AG10803 (cell line): ENCODE measurements at regions not wholly inside any gene's neighbourhood (a gene's known extent, or its start where the extent isn't known, plus 50 kb on each side); places are given as distances from the start of the nearest gene placed in this dataset.
"Not testable (repeated sequence)": the region's sequence is repeated elsewhere in the genome, so short reads cannot be mapped to it uniquely, and the experiment has no call there.

Experiments used
- DNase-seq: peaks from one replicate; pipeline ENCODE4 v3.0.0; 2010; ENCODE audit warnings: low read depth
- H3K4me3 ChIP-seq: 2 replicates; pipeline ENCODE4 v1.5.1; 2011; ENCODE audit warnings: mild to moderate bottlenecking, low read length, control low read depth
- TF ChIP-seq, protein P1 (sequence below): conservative IDR thresholded peaks from 2 replicates; pipeline ENCODE4 v1.5.1; 2011; ENCODE audit warnings: mild to moderate bottlenecking, low read length, control low read depth, inconsistent platforms

DNA sequence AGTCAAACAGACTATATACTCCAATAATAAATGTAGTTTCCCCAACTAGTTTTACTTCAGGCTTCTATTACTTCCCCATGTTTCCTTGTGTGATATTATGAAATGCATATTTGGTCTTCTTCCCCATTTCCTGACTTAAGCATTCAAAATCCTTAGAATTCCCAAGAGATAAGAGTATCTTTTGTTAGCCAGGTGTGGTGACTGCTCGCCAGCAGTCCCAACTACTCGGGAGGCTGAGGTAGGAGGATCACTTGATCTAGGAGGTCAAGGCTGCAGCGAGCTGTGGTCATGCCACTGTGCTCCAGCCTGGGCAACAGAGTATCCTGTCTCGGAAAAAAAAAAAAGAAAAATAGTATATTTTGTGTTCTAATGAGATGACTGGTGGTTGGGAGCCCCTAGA is 72.7 kb upstream of the UBE2E2 start:
- TF ChIP-seq, protein P1, sequence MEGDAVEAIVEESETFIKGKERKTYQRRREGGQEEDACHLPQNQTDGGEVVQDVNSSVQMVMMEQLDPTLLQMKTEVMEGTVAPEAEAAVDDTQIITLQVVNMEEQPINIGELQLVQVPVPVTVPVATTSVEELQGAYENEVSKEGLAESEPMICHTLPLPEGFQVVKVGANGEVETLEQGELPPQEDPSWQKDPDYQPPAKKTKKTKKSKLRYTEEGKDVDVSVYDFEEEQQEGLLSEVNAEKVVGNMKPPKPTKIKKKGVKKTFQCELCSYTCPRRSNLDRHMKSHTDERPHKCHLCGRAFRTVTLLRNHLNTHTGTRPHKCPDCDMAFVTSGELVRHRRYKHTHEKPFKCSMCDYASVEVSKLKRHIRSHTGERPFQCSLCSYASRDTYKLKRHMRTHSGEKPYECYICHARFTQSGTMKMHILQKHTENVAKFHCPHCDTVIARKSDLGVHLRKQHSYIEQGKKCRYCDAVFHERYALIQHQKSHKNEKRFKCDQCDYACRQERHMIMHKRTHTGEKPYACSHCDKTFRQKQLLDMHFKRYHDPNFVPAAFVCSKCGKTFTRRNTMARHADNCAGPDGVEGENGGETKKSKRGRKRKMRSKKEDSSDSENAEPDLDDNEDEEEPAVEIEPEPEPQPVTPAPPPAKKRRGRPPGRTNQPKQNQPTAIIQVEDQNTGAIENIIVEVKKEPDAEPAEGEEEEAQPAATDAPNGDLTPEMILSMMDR: no peak
- DNase-seq: no peak
- H3K4me3 ChIP-seq: no peak overlapping the region

DNA sequence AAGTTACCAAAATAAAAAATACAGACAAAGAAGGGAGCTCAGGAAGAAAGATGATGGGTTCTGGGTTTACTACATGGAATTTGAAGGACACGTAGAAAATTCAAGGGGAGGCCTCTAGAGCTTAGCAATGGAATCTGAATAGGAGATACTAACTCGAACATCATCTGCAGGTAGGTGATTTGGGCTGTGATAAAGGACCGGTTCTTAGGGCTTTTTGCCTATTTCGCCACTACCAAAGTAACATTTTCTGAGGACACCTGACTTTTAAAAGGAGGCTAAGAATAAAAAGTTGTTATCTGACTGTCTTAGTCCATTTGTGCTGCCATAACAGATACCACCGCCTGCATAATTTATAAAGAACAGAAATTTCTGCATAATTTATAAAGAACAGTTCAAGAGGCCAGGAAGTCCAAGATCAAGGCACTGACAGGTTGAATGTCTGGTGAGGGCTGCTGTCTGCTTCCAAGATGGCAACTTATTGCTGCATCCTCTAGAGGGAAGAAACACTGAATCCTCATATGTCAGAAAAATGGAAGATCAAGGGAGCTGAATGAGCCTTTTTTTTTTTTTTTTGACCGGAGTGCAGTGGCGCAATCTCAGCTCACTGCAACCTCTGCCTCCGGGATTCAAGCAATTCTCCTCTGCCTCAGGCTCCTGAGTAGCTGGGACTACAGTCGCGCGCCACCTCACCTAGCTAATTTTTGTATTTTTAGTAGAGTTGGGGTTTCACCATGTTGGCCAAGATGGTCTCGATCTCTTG is 67.9 kb upstream of the UBE2E2 start:
- H3K4me3 ChIP-seq: no peak overlapping the region
- TF ChIP-seq, protein P1: no peak
- no peak for DNase-seq

DNA sequence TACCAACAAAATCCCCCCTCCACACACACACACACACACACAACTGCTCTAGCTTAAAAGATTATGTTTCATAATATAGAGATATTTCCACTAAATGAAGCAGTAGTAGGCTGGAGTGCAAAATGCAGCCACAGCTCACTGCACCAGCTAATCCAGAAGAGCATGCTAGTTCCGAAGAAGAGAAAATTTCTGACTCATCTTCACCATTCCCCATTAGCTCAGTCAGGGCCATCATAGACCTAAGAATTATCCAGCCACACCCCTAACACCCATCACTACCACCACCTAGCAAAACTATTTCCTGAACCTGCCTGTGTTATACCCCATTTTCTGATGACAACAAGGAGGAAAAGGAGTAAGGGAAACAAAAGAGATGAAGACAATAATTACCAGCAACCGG is 67.1 kb upstream of the UBE2E2 start:
- H3K4me3 ChIP-seq: no peak overlapping the region
- no peak for DNase-seq
- TF ChIP-seq, protein P1: no peak

DNA sequence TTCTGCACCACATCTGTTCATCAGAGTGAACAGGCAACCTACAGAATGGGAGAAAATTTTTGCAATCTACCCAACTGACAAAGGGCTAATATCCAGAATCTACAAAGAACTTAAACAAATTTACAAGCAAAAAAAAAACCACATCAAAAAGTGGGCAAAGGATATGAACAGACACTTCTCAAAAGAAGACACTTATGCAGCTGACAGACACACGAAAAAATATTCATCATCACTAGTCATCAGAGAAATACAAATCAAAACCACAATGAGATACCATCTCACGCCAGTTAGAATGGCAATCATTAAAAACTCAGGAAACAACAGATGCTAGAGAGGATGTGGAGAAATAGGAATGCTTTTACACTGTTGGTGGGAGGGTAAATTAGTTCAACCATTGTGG is 59.1 kb upstream of the UBE2E2 start:
- DNase-seq, H3K4me3 ChIP-seq: not testable (repeated sequence)

DNA sequence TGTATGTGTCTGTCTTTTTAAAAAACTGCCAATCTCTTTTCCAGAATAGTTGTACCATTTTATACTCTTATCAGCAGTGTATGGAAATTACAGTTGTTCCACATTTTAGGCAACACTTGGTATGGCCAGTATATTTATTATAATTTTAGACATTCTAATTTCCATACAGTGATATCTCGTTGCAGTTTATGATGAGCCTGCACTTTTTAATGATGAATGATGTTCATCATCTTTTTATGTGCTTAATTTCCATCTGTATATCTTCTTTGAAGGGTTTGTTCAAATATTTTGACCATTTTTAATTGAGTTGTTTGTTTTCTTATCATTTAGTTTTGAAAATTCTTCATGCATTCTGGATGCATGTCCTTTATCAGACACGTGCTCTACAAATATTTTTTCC is 57.0 kb upstream of the UBE2E2 start:
- TF ChIP-seq, protein P1: no peak
- no peak overlapping the region for H3K4me3 ChIP-seq
- no peak for DNase-seq

DNA sequence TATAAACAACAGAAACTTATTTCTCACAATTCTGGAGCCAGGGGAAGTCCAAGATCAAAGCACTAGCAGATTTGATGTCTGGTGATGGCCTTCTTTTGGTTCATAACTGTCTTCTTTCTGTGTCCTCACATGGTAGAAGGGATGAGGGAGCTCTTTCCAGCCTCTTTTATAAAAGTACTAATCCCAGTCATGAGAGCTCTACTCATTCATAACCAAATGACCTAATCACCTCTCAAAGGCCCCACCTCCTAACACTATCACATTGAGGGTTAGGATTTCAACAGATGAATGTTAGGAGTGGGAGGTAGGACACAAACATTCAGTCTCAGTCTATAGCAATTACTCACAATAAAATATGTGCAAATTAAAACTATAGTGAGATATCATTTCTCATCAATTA is 50.1 kb upstream of the UBE2E2 start:
- H3K4me3 ChIP-seq: no peak overlapping the region
- TF ChIP-seq, protein P1: no peak
- DNase-seq: no peak
